ENCODE measurements at regions not wholly inside any gene's neighbourhood (a gene's known extent, or its start where the extent isn't known, plus 50 kb on each side); places are given as distances from the start of the nearest gene placed in this dataset.

GRCh38 chrX:39787999-39788398, 309.8 kb downstream of the BCOR start:
- Histone ChIP-seq H3K9me2 (ENCODE audit: low read depth, low read length) (no peaks in the 10 kb centered on the region), H3K4me2 (ENCODE audit: low read length) (no peak overlapping the region), H4K20me1 (ENCODE audit: insufficient read depth, low read length) (no peaks in the 10 kb centered on the region), H3K4me3 (ENCODE audit: low read depth, low read length, poor library complexity, severe bottlenecking) (no peak overlapping the region), H3F3A (ENCODE audit: insufficient read depth, low read length) (no peaks in the 10 kb centered on the region), H3K27me3 (ENCODE audit: insufficient read depth, low read length) (no peaks in the 10 kb centered on the region), H3K9me3 (ENCODE audit: low read length) (no peaks in the 10 kb centered on the region), H2AFZ (ENCODE audit: low read length) (no peak overlapping the region), H3K27ac (ENCODE audit: low read depth, low read length, poor library complexity, severe bottlenecking) (no peak overlapping the region), H3K79me2 (ENCODE audit: insufficient read depth, low read length) (no peaks in the 10 kb centered on the region), H3K4me1 (ENCODE audit: insufficient read depth, low read length, severe bottlenecking) (no peaks in the 10 kb centered on the region), H3K9ac (ENCODE audit: low read length) (no peak overlapping the region), H3K36me3 (ENCODE audit: insufficient read depth, low read length) (peaks cover 5% of the 10 kb centered on the region; the same call in 1 of the 2 replicates)
- TF ChIP-seq, protein P1, sequence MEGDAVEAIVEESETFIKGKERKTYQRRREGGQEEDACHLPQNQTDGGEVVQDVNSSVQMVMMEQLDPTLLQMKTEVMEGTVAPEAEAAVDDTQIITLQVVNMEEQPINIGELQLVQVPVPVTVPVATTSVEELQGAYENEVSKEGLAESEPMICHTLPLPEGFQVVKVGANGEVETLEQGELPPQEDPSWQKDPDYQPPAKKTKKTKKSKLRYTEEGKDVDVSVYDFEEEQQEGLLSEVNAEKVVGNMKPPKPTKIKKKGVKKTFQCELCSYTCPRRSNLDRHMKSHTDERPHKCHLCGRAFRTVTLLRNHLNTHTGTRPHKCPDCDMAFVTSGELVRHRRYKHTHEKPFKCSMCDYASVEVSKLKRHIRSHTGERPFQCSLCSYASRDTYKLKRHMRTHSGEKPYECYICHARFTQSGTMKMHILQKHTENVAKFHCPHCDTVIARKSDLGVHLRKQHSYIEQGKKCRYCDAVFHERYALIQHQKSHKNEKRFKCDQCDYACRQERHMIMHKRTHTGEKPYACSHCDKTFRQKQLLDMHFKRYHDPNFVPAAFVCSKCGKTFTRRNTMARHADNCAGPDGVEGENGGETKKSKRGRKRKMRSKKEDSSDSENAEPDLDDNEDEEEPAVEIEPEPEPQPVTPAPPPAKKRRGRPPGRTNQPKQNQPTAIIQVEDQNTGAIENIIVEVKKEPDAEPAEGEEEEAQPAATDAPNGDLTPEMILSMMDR (IDR thresholded peaks at IDR 0.05; ENCODE audit: low read length) = no peak
- TF ChIP-seq EZH2 (IDR thresholded peaks at IDR 0.05; ENCODE audit: borderline replicate concordance, low read length) = no peak

DNA sequence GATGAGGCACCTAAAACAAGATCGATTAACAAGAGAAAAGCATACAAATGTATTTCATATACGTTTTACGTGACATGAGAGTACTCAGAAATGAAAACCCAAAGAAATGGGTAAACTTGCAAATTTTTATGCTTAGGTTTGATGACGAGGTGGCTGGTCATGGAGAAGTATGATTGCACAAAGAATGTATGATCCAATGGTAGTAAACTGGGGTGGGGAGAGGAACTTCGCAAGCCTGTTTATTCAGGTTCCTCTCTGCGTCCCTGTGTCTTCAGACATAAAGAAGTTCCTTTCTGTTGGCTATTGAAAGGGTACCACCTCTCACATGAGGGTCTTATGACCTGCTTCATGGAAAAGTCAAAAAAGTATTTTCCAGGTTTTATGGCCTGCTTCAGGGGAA, 309.2 kb downstream of the BCOR start:
- no peak overlapping the region for H3K4me2 ChIP-seq (ENCODE audit: low read length)
- H4K20me1 ChIP-seq (ENCODE audit: insufficient read depth, low read length) = no peaks in the 10 kb centered on the region
- H3K27me3 ChIP-seq (ENCODE audit: insufficient read depth, low read length) = no peaks in the 10 kb centered on the region
- H3F3A ChIP-seq (ENCODE audit: insufficient read depth, low read length) = no peaks in the 10 kb centered on the region
- H3K9me2 ChIP-seq (ENCODE audit: low read depth, low read length) = no peaks in the 10 kb centered on the region
- no peak overlapping the region for H2AFZ ChIP-seq (ENCODE audit: low read length)
- no peak overlapping the region for H3K4me3 ChIP-seq (ENCODE audit: low read depth, low read length, poor library complexity, severe bottlenecking)
- no peak overlapping the region for H3K9ac ChIP-seq (ENCODE audit: low read length)
- H3K79me2 ChIP-seq (ENCODE audit: insufficient read depth, low read length) = no peaks in the 10 kb centered on the region
- TF ChIP-seq, protein P1 (IDR thresholded peaks at IDR 0.05; ENCODE audit: low read length) = no peak
- no peak for TF ChIP-seq EZH2 (IDR thresholded peaks at IDR 0.05; ENCODE audit: borderline replicate concordance, low read length)
- H3K4me1 ChIP-seq (ENCODE audit: insufficient read depth, low read length, severe bottlenecking) = no peaks in the 10 kb centered on the region
- H3K36me3 ChIP-seq (ENCODE audit: insufficient read depth, low read length) = peaks cover 5% of the 10 kb centered on the region; the same call in 1 of the 2 replicates
- no peak overlapping the region for H3K27ac ChIP-seq (ENCODE audit: low read depth, low read length, poor library complexity, severe bottlenecking)
- no peaks in the 10 kb centered on the region for H3K9me3 ChIP-seq (ENCODE audit: low read length)

DNA sequence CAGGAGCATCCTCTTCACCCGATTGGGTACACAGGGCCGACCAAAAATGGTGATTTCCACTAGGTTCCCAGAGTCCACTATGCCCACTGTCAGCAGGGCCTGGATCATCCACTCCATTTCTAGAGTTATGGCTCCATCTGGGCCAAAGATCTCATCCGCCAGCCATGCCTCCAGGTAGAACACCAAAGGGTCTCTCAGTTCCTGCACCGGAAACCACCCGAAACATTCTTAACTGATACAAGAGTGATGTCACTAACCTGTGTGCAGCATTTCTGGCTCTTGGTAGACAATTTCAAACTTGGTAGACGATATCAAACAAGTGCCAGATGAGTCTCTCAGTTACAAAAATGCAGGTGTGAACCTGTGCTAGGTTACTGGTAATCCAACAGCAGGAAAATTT, 306.1 kb downstream of the BCOR start:
- H3K27me3 ChIP-seq (ENCODE audit: insufficient read depth, low read length) = no peaks in the 10 kb centered on the region
- H3K27ac ChIP-seq (ENCODE audit: low read depth, low read length, poor library complexity, severe bottlenecking) = no peak overlapping the region
- H3K9ac ChIP-seq (ENCODE audit: low read length) = no peak overlapping the region
- H3K4me2 ChIP-seq (ENCODE audit: low read length) = no peak overlapping the region
- no peaks in the 10 kb centered on the region for H3K4me1 ChIP-seq (ENCODE audit: insufficient read depth, low read length, severe bottlenecking)
- no peaks in the 10 kb centered on the region for H3K79me2 ChIP-seq (ENCODE audit: insufficient read depth, low read length)
- no peaks in the 10 kb centered on the region for H4K20me1 ChIP-seq (ENCODE audit: insufficient read depth, low read length)
- peaks cover 5% of the 10 kb centered on the region; the same call in 1 of the 2 replicates for H3K36me3 ChIP-seq (ENCODE audit: insufficient read depth, low read length)
- H3K9me2 ChIP-seq (ENCODE audit: low read depth, low read length) = no peaks in the 10 kb centered on the region
- H3F3A ChIP-seq (ENCODE audit: insufficient read depth, low read length) = no peaks in the 10 kb centered on the region
- no peak overlapping the region for H3K4me3 ChIP-seq (ENCODE audit: low read depth, low read length, poor library complexity, severe bottlenecking)
- no peak overlapping the region for H2AFZ ChIP-seq (ENCODE audit: low read length)
- TF ChIP-seq EZH2 (IDR thresholded peaks at IDR 0.05; ENCODE audit: borderline replicate concordance, low read length) = no peak
- TF ChIP-seq, protein P1 (IDR thresholded peaks at IDR 0.05; ENCODE audit: low read length) = no peak
- no peaks in the 10 kb centered on the region for H3K9me3 ChIP-seq (ENCODE audit: low read length)
